ENCODE measurements at regions not wholly inside any gene's neighbourhood (a gene's known extent, or its start where the extent isn't known, plus 50 kb on each side); places are given as distances from the start of the nearest gene placed in this dataset.

- TF ChIP-seq CTCF (conservative IDR thresholded peaks at IDR 0.05; ENCODE audit: low read depth, low read length): no peak
- no peak for TF ChIP-seq EZH2 (IDR thresholded peaks at IDR 0.05; ENCODE audit: borderline replicate concordance, low read depth, low read length, poor library complexity, severe bottlenecking)
These were observed 487.3 kb upstream of the EPHA5 start for GRCh38 chr4:66157594-66157993.
